SK-N-DZ (cell line): ENCODE measurements at regions not wholly inside any gene's neighbourhood (a gene's known extent, or its start where the extent isn't known, plus 50 kb on each side); places are given as distances from the start of the nearest gene placed in this dataset.
"Not testable (repeated sequence)": the region's sequence is repeated elsewhere in the genome, so short reads cannot be mapped to it uniquely, and the experiment has no call there.

Source experiments
- DNase-seq: peaks from one replicate; pipeline ENCODE4 v3.0.0-alpha.2; 2015; ENCODE audit warnings: low spot score

DNA sequence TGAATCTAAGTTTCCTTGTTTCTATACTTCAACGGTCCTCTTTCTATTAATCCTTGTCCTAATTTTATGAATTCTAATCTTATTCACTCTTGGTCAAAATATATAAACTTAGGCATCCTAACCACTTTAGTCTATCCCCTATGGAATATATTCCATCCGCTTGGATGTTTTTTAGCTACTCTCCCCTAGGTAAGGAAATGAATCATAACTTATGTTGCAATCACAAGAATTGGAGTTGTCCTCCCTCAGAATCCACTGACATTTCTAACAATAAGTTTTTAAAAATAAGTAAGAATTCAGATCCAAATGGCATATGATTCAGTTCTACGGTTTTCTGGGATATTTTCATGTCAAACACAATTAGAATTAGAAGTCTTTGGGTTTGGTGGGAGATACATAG is 1081.6 kb downstream of the SORCS1 start:
- DNase-seq, result no peak

DNA sequence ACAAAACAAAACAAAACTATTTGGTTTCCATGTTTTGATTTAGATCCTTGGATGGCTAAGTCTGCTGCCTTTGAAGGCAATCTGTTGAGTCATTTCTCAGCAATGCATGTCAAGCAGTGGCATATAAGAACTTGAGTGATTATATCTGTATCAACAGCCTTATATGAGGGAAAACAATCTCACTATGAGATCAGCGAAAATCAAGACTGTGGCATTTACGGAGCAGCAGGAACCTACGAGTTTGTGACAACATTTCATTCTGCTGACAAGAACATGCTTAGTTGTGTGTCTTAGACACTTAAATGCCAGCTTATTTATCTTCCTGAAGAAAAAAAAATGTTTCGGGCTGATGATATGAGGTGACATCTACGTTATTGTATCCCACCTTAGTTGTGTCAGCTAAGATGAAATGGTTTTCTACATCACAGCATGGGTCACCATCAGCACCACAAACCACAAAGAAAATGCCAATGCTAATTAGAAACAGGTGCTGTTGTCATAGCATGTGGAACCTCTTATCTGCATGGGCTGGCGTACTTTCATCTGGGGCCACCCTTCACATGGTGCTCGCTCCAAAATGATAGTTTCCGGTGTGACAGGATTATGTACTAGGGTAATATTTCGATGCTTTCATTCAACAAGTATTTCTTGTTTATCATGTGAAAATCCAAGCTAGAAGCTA is 1085.5 kb downstream of the SORCS1 start:
- no peak for DNase-seq

DNA sequence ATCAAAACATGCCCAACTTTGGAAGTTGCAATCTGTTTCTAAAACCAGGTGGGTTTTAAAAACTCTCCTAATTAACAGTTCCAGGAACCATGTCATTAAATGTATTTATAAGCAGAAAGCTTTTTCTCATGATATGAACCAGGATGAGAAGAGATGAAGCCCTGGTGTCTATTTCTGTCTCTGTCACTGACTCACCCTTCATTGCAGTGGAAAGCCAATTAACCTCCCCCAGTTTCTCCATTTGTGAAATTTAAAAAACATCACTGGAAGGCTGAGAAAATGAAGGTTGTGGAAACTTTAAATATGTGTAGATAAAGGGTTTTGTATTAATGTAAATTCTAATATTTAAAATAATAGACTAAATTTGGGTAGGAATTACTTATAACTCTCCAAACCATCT is 1088.0 kb downstream of the SORCS1 start:
- no peak for DNase-seq

DNA sequence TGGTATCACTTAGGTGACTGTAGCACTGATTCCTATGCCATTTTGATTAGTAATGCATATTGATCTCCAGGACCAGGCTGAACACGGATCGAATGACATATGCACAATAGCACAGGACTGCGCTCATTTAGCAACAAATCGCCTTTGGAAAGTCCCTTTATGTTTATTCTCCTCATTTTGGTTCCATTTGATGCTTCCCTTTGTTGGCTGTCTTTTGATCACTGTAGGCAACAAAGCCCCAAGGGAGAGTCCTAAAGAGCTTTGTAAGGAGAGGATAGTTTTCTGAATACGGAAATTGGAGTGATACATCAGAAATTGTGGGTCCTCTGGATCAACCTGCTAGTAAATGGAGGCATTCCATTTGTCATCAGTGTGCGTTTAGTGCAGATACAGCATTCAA is 1111.4 kb downstream of the SORCS1 start:
- DNase-seq, result no peak

DNA sequence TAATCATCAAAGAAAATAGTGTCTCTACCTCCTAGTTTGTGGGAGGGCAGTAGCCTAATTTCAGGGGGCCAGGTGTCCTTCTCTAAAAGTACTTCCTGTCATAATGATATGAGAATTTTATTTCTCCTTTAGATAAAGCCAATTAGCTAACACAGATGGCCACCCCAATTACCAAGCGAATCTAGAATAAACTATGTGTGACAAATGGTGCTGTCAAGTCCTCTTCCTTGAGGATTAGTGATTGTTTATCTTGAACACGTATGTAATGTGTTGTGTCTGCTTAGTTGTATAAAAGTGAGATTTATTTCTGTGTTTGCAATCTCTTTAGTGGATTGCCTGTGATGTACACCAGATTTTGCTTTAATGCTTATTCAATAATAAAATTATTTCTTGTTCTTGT is 1120.0 kb downstream of the SORCS1 start:
- DNase-seq, result peak; percentile 24

DNA sequence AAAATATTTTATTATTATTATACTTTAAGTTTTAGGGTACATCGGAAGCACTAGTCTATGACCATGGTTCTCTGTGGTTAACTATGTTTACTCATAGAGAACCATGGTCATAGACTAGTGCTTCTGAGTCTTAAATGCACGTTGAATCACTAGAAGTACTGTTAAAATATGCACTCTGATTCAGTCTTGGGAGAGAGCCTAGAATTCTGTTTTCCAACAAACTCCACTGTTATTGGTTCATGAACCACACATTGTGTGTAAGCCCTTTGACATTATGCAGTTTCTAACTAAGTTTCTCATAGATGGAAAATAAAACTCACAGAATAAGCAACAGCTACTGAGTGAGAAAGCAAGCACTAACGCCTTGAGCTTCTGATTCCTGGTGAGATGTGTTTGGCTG is 1120.6 kb downstream of the SORCS1 start:
- no peak for DNase-seq

DNA sequence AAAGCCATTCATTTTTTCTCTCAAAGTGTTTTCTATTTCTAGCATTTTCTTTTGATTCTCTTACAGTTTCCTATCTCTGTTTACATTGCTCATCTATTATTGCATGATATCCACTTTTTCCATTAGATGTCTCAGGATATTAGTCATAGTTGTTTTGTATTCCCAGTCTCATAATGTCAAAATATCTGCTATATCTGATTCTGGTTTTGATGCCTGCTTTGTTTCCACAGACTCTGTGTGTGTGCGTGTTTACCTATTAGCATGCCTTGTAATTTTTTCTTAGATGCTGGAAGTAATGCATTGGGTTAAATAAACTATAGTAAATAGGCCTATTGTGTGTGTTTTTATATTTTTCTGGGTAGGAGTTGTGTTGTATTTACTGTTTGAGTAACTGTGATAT is 1126.3 kb downstream of the SORCS1 start:
- no peak for DNase-seq

DNA sequence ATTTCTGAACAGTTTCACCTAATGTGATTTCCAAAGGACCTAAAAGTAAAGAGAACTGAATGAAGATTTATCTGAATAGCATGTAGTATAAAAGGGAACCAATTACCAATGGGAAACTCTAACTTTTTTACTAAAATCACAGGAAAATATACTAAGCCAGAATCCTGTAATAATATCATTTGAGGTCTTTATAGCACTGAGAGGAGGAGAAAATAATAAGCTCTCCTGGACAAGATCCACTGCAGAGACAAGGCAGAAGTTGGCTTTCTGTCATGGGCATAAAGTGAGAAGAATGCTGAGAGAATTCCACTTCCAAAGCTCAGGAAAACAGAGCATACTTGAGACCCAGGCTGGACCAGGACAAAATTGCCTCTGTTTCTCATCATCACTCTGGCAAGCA is 1131.4 kb downstream of the SORCS1 start:
- no peak for DNase-seq

DNA sequence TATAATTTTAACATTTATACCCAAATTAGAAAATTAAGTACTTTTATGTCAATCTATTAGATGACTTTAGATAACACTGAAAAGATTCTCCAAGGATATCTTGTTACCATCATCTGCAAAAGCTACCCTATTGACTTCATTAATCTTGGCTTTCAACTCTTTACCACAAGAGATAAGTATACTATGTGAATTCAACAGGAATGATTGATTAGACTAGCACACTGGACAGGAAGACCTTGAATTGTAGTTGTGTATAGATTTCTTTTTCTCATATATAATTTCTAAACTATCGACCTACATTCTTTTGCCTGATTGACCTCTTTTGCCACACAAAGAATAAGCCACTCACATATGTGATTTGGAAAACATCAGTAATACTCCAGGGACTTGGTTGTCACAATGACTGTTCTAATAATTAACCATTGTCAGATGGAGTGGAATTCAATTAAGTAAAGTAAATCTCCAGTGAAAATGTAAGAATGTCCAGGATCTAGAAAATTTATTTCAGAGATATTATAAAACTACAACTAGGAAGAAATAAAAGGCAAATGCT is 1132.0 kb downstream of the SORCS1 start:
- no peak for DNase-seq

DNA sequence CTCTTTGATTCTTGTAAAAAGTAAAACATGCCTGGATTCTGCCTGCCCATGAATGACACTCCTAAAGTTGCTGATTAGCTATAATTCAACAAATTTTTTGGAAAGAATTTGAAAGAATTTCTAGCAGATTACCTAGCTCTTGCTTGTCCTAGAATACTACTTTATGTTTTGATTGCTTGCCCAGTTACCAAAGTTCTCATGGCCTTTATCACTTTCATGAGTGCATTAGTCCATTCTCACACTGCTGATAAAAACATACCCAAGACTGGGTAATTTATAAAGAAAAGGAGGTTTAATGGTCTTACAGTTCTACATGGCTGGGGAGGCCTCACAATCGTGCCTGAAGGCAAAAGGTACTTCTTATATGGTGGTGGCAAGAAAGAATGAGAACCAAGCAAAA is 1137.3 kb downstream of the SORCS1 start:
- DNase-seq, result no peak

DNA sequence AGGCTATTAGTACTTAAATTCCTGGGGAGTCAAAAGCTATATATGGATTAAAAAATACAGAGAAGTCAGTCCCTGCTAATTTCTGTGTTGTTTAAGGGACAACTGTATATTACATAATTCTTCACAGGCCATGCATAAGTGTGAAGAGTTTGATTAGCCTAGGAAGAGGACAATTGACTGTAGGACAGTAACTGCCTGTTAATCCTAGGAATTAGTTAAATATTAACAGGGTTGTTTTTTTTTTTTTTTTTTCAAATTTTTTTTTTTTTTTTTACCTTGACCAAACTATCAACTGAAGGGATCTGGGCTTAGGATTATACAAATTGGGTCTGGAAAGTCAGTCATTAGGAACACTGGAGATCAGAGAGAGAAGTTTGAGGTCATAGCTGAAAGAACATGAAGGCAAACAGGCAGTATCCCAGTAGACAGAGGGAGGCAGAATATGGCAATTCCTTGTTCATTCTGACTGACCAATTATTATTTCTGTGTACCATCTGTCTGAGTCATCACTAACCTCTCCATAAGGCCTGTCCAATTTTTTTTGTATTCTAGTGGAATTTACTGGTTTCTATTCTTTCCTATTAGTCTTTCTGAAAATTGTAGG is 1139.2 kb downstream of the SORCS1 start:
- DNase-seq, result no peak

DNA sequence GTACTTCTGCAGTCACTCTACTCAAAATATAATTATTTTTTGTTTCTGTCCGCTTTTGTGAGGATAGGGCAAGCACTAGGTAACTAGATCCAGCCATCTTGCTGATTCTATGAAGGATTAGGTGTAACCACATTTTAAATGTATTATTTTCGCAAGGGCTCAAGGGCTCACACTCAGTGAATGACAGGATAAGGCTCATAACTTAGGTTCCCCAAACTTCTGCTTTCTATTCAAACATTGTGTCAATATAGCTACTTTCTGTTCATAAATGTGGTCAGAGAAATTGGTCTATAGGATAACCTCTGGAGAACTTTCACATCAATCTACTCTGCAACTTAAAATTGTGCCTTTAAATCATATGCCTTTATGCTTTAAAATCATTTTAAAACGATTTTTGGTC is 1141.2 kb downstream of the SORCS1 start:
- no peak for DNase-seq

DNA sequence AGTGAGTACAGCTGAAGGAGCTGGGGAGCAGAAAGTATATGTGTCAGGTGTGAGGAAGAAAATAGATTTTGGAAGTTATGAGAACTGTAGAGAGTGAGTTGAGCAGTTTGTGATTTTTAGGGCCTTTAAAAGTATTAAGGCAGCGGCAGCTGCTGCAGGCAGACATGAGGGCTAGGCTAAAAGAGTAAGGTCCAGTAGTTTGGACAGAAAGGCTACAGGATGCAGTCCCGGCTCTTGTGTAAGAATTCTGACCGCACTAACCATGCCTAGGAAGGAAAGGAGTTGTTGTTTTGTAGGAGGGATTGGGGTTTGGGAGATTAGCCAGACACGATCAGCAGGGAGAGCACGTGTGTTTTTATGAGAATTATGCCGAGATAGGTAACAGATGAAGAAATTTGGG is 1144.9 kb downstream of the SORCS1 start:
- DNase-seq, result not testable (repeated sequence)

DNA sequence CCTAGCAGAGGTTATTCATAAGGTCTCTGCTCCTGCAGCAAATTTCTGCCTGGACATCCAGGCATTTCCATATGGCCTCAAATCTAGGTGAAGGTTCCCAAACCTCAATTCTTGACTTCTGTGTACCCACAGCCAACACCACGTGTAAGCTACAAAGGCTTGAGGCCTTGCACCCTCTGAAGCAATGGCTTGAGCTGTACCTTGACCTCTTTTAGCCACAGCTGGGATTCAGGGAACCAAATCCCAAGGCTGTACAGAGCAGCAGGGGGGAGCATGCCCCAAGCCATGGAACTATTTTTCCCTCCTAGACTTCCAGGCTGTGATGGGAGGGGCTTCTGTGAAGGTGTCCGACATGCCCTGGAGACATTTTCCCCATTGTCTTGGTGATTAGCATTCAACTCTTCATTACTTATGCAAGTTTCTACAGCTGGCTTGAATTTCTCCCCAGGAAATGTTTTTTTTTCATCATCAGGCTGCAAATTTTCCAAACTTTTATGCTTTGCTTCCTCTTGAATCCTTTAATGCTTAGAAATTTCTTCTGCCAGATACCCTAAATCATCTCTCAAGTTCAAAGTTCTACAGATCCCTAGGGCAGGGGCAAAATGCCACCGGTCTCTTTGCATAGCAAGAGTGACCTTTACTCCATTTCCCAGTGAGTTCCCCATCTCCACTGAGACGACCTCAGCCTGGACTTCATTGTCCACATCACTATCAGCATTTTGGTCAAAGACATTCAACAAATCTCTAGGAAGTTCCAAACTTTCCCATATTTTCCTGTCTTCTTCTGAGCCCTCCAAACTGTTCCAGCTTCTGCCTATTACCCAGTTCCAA is 1148.9 kb downstream of the SORCS1 start:
- DNase-seq, result not testable (repeated sequence)

DNA sequence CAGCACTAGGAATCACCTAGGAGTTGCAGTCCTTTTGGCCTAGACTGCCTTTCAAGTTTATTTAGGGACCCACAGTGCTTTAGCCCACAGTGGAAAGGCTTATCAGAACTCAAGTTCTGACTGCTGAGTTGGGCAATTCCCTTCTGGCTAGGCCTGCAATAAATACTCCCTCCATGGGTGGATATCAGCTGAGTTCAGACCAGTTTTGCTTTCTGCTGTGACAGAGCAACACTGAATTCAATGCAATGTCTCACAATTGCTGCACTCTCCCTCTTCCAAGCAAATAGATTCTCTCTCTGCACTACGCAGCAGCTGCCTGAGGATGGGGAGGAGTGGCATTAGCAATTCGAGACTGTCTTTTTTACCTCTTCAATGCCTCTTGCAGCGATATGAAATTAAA is 1153.3 kb downstream of the SORCS1 start:
- DNase-seq, result no peak

DNA sequence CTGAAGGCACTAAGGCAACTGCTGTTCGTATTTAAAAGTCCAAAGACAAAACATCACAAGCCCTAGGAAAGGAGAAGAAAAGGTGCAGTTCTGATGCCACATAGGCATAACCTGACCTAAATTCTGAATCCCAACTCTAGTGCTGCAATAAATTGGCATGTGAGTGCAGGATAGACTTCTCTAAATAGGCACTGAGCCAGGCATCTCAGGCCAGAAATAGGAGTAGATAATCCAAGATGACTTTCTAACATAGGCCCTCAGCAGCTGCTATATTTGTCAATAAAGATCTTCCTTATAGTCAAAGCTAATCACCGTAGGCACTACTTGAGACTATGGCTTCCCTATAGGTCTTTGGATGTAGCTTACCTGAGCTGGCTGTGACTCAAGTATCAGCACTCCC is 1163.8 kb downstream of the SORCS1 start:
- no peak for DNase-seq

DNA sequence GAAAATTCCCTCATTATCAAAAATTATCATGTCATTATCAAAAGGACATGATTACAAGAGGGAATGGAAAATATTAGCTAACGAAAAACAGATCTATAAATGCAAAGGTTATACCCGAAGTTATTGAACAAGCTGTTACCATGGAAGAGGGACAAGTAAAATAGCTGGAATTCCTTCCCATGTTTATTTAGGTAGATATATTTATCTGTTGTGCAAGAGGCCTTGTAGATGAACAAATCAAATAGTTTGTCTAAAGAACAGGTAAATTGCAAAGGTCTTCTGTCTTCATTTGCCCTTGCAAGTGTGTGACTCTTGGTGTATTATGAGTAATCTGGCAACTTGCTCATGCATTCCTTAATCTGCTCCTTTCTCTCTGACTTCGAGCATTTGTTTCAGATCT is 1170.9 kb downstream of the SORCS1 start:
- DNase-seq, result no peak

DNA sequence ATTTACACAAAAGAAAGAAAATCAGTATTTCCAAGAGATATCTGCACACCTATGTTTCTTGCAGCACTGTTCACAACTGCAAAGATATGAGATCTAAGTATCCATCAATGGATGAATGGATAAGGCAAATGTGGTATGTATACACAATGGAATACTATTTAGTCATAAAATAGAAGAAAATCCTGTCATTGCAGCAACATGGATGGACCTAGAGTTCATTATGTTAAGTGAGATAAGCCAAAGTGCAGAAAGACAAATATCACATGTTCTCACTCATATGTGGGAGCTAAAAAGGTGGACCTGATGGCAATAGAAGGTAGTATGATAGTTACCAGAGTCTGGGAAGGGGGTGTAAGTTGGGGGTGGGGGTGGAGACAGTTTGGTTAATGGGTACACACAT is 1171.6 kb downstream of the SORCS1 start:
- DNase-seq, result no peak

DNA sequence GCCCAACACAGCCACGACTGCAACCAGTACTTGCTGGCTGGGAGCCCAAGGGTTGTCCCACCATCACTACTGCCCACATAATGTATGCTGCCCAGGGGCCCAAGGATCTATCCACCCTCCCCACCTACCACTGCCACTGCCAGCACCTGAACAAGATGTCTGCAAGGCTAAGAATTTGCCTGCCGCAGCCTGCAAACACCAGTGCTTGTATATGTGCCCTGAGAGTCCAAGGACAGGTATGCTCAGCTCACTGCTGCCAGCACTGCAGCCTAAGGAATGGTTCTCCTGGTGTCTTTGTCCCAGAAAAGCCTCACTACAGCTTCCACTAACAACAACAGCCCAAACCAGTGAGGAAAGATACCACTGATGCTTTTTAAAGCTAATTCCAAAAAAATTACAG is 1174.0 kb downstream of the SORCS1 start:
- DNase-seq, result no peak

DNA sequence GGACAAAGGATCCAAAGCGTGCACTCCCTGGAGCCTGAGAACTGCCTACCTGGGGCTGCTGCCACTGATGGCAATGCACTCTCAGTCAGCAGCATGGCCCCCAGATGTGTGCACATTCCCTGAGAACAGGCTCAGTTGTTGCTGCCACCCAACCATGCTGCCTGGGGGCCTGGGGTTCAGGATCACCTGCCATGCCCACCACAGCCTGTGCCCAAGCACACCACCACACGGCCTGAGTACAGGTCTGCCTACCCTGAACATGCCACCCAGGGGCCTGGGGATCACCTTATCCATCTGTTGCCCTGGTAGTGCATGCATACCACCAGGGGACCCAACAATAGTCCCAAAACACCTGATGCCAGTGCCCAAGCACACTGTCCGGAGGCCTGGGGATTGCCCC is 1174.5 kb downstream of the SORCS1 start:
- DNase-seq, result no peak

DNA sequence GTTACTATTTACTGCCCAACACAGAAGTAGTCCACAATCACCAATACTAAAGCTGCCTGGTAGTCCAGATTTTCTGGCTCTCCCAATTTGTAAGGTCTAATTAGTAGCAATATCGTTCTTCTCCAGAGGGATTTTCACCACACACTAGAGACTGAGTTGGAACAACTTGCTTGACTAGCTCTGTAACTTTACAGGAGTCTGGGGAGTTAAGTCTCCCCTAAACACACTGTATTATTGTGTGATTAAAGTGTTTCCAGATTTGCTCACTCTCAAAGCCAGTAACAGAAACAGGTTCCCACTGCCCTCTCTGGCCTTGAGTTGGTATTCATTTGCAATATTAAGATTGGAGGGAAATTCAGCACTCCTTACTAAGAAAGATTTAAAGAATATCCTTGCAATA is 1175.7 kb downstream of the SORCS1 start:
- DNase-seq, result no peak

DNA sequence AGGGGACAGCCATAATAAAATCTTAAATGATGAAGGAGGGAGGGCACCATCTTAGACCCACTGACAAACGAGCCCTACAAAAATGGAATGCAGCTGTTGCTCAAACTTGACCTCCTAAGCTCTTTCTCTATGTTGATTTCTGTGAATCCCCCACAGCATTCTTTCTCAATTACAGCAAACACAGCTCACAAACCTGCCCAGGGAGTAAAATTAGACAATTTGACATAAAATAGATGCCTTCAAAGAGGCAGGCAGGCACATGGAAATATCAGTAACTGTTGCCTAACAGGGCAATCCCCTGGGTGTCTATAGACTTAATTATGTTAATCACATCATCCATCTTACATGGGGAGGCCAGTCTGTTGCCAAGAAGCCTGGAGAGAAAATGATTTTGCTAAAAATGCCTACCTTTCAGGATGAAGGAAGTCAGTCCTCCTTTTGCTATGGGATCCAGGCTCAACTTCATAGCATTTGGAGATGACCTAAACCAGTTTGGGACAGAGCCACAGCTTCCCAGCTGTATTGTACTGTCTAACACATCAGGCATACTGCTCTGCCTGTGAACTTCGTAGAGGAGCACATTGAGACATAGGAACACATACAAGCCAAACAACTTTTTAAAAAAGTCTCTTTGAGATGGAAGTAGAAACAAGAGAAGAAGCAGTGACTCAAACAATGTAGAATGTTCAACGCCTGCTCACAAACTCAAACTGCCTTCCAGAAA is 1177.4 kb downstream of the SORCS1 start:
- DNase-seq, result no peak
